Trophoblast cell (in vitro differentiated cells and primary cell): ENCODE measurements at regions not wholly inside any gene's neighbourhood (a gene's known extent, or its start where the extent isn't known, plus 50 kb on each side); places are given as distances from the start of the nearest gene placed in this dataset.

ENCODE experiments used
- DNase-seq, 2 donors: peaks; one replicate each; pipeline ENCODE4 v3.0.0-alpha.2; 2016
- H2AFZ ChIP-seq: 2 replicates; pipeline ENCODE4 v1.6.1; 2013; ENCODE audit warnings: low read length, moderate library complexity, mild to moderate bottlenecking; ENCODE audit not compliant: insufficient read depth, poor library complexity
- H2AK5ac ChIP-seq: 2 replicates; pipeline ENCODE4 v1.6.1; 2013; ENCODE audit warnings: mild to moderate bottlenecking, low read length
- H2BK120ac ChIP-seq: 2 replicates; pipeline ENCODE4 v1.6.1; 2013; ENCODE audit warnings: low read length, mild to moderate bottlenecking, moderate library complexity; ENCODE audit not compliant: insufficient read depth, poor library complexity
- H2BK12ac ChIP-seq: 2 replicates; pipeline ENCODE4 v1.6.1; 2013; ENCODE audit warnings: mild to moderate bottlenecking, low read length, moderate library complexity
- H2BK5ac ChIP-seq: 2 replicates; pipeline ENCODE4 v1.6.1; 2013; ENCODE audit warnings: low read length, low read depth, moderate library complexity, mild to moderate bottlenecking; ENCODE audit not compliant: poor library complexity
- H3K14ac ChIP-seq: 2 replicates; pipeline ENCODE4 v1.6.1; 2013; ENCODE audit warnings: mild to moderate bottlenecking, low read length
- H3K18ac ChIP-seq: 2 replicates; pipeline ENCODE4 v1.6.1; 2013; ENCODE audit warnings: mild to moderate bottlenecking, low read length
- H3K23ac ChIP-seq: 2 replicates; pipeline ENCODE4 v1.6.1; 2013; ENCODE audit warnings: low read length
- H3K27ac ChIP-seq: 2 replicates; pipeline ENCODE4 v1.5.1; 2013; ENCODE audit warnings: low read depth, mild to moderate bottlenecking, inconsistent platforms, low read length, moderate library complexity
- H3K27me3 ChIP-seq: 2 replicates; pipeline ENCODE4 v1.6.1; 2013; ENCODE audit warnings: inconsistent platforms, mild to moderate bottlenecking, low read length, moderate library complexity; ENCODE audit not compliant: insufficient read depth
- H3K36me3 ChIP-seq, 2 experiments: 1 replicate in 1 of 2; 2 replicates in 1 of 2; pipeline ENCODE4 v1.6.1; 2013; ENCODE audit warnings: low read length in 2 of 2, mild to moderate bottlenecking in 2 of 2, moderate library complexity in 1 of 2; ENCODE audit not compliant: insufficient read depth in 2 of 2, control insufficient read depth in 1 of 2
- H3K4ac ChIP-seq: 2 replicates; pipeline ENCODE4 v1.6.1; 2013; ENCODE audit warnings: low read depth, mild to moderate bottlenecking, low read length, moderate library complexity
- H3K4me1 ChIP-seq, 2 experiments: 1 replicate in 1 of 2; 2 replicates in 1 of 2; pipeline ENCODE4 v1.6.1; 2013; ENCODE audit warnings: low read length in 2 of 2, mild to moderate bottlenecking in 2 of 2, moderate library complexity in 1 of 2; ENCODE audit not compliant: insufficient read depth in 2 of 2, control insufficient read depth in 1 of 2
- H3K4me2 ChIP-seq: 2 replicates; pipeline ENCODE4 v1.6.1; 2013; ENCODE audit warnings: inconsistent platforms, mild to moderate bottlenecking, low read length, moderate library complexity
- H3K4me3 ChIP-seq: 2 replicates; pipeline ENCODE4 v1.5.1; 2013; ENCODE audit warnings: mild to moderate bottlenecking, low read depth, low read length, inconsistent platforms
- H3K79me1 ChIP-seq: one replicate; pipeline ENCODE4 v1.6.1; 2013; ENCODE audit warnings: low read length
- H3K79me2 ChIP-seq: 2 replicates; pipeline ENCODE4 v1.6.1; 2013; ENCODE audit warnings: low read length, mild to moderate bottlenecking; ENCODE audit not compliant: control insufficient read depth, insufficient read depth, poor library complexity
- H3K9ac ChIP-seq: 2 replicates; pipeline ENCODE4 v1.6.1; 2013; ENCODE audit warnings: mild to moderate bottlenecking, low read length
- H3K9me3 ChIP-seq: 2 replicates; pipeline ENCODE4 v1.6.1; 2013; ENCODE audit warnings: low read depth, mild to moderate bottlenecking, control low read depth, inconsistent platforms, low read length; ENCODE audit not compliant: insufficient read depth
- H4K12ac ChIP-seq: 2 replicates; pipeline ENCODE4 v1.6.1; 2013; ENCODE audit warnings: low read depth, mild to moderate bottlenecking, low read length, moderate library complexity
- H4K8ac ChIP-seq: 2 replicates; pipeline ENCODE4 v1.6.1; 2013; ENCODE audit warnings: low read depth, mild to moderate bottlenecking, low read length, moderate library complexity
- H4K91ac ChIP-seq: one replicate; pipeline ENCODE4 v1.6.1; 2013; ENCODE audit warnings: low read depth, mild to moderate bottlenecking, low read length, moderate library complexity
- whole genome bisulfite sequencing: extraction: QIAGEN DNeasy Blood & Tissue Kit; methylation state at CpG from one replicate; pipeline ENCODE4 v1.1.7; 2013; ENCODE audit warnings: missing lambda C conversion rate; ENCODE audit not compliant: insufficient read length, insufficient coverage; ENCODE audit errors: extremely low coverage; 5-methylcytosine and 5-hydroxymethylcytosine counted together

DNA sequence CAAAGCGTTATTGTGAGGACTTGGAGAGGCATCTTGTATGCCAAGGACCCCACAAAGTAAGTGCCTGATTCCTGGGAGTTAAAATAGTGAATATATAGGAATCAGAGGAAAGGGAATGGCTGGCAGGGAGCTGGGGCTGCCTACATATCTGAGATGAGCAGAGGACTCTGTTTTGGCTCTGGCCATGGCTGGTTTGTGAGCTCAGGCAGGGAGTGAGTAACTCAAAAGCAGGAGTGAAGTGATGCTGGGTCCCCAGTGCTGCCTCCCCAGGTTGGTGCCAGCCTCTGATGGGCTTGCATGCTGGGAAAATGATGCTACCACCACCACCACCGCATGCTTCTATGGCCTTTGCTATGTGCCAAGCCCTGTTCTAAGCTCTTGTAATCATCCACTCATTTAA is 246.0 kb upstream of the MVB12B start:
- Histone ChIP-seq H4K8ac (no peak overlapping the region), H3K18ac (no peak overlapping the region), H2AFZ (no peak overlapping the region), H4K91ac (no peak overlapping the region), H3K9me3 (peaks cover 5% of the 10 kb centered on the region), H3K4me1 (no peaks in the 10 kb centered on the region), H3K23ac (no peak overlapping the region), H3K4ac (no peak overlapping the region), H3K9ac (no peak overlapping the region), H3K27me3 (no peaks in the 10 kb centered on the region), H3K79me1 (no peaks in the 10 kb centered on the region), H2BK12ac (no peak overlapping the region), H3K4me2 (no peak overlapping the region), H3K36me3 (no peaks in the 10 kb centered on the region), H4K12ac (no peak overlapping the region), H2BK5ac (no peak overlapping the region), H3K14ac (no peak overlapping the region), H3K4me3 (no peak overlapping the region), H2AK5ac (no peak overlapping the region), H3K27ac (no peak overlapping the region), H3K79me2 (no peaks in the 10 kb centered on the region), H2BK120ac (no peak overlapping the region)
- no CpG with 5 or more reads among the region's 2 CpGs for WGBS
- DNase-seq = no peak

DNA sequence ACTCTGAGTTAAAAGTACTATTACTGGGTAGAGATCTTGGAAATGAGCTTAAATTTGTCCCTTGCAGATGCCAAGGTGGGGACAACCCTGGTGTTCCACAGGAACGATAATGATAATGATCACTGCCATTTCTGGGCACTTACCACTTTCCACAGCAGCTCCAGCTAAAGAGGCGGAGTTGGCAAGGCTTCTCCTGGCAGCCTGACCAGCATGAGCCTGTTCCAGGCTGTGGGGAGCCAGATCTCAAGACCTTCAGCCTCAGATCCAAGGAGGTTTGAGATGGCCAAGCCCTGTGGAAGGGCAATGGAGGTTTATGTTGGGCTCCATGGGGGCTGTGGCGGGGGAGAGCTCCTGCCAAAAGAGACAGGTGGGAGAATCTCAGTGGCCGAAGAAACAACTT is 244.9 kb upstream of the MVB12B start:
- H2BK5ac ChIP-seq = no peak overlapping the region
- no peaks in the 10 kb centered on the region for H3K4me1 ChIP-seq
- H2AFZ ChIP-seq = no peak overlapping the region
- H3K23ac ChIP-seq = no peak overlapping the region
- H3K27me3 ChIP-seq = no peaks in the 10 kb centered on the region
- H2BK120ac ChIP-seq = no peak overlapping the region
- H3K9ac ChIP-seq = no peak overlapping the region
- no peak overlapping the region for H4K12ac ChIP-seq
- peaks cover 5% of the 10 kb centered on the region for H3K9me3 ChIP-seq
- H3K27ac ChIP-seq = no peak overlapping the region
- no peak overlapping the region for H2BK12ac ChIP-seq
- no peak overlapping the region for H2AK5ac ChIP-seq
- no peaks in the 10 kb centered on the region for H3K79me1 ChIP-seq
- no peak overlapping the region for H4K91ac ChIP-seq
- H3K36me3 ChIP-seq = no peaks in the 10 kb centered on the region
- H3K79me2 ChIP-seq = no peaks in the 10 kb centered on the region
- H3K14ac ChIP-seq = no peak overlapping the region
- DNase-seq = no peak
- H3K18ac ChIP-seq = no peak overlapping the region
- H3K4me3 ChIP-seq = no peak overlapping the region
- no CpG with 5 or more reads among the region's 4 CpGs for WGBS
- no peak overlapping the region for H3K4me2 ChIP-seq
- H4K8ac ChIP-seq = no peak overlapping the region
- H3K4ac ChIP-seq = no peak overlapping the region

DNA sequence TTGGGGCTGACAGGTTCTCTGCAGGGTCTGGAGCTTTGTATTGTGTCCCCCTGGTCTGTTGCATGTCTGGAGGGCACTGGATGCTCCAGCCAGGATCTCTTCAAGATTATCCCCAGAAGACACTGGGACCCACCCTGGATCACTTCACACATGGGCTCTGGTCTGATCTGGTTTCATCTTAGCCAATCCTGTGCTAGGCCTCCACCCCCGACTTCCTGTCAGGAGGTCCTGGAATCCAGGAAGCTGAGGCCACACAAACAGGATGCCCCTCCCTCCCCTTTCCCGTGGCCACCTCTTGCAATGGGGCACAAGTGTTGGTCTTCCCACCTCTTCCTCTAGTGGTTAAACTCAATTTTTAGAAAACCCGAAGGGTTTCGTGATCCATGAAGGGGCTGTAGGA is 242.6 kb upstream of the MVB12B start:
- DNase-seq = no peak
- Histone ChIP-seq H2AK5ac (no peak overlapping the region), H2AFZ (no peak overlapping the region), H3K9ac (no peak overlapping the region), H3K23ac (no peak overlapping the region), H3K4ac (no peak overlapping the region), H3K27me3 (no peaks in the 10 kb centered on the region), H3K14ac (no peak overlapping the region), H3K4me2 (no peak overlapping the region), H3K4me3 (no peak overlapping the region), H3K18ac (no peak overlapping the region), H4K12ac (no peak overlapping the region), H3K9me3 (peaks cover 5% of the 10 kb centered on the region), H2BK5ac (no peak overlapping the region), H4K91ac (no peak overlapping the region), H3K36me3 (no peaks in the 10 kb centered on the region), H3K27ac (no peak overlapping the region), H2BK12ac (no peak overlapping the region), H2BK120ac (no peak overlapping the region), H3K79me2 (no peaks in the 10 kb centered on the region), H3K79me1 (no peaks in the 10 kb centered on the region), H4K8ac (no peak overlapping the region), H3K4me1 (no peaks in the 10 kb centered on the region)
- WGBS = no CpG with 5 or more reads among the region's 4 CpGs

DNA sequence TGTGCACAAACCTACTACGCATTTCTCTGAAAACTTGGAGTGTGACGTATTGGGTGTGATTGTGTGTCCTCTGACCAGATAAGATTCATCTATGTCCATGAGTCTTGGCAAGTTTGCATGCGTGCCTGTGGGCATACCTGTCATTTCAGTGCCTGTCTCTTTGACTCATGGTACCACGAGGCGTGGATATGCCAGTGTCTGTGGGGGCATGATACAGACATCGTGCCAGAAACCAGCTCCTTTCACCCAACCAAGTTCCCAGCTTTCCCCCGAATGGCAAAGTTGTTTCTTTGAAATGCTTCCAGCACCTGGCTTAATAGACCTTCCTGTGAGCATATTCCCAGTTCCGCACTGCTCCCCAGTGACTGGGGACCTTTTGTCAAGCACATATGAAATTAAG is 241.9 kb upstream of the MVB12B start:
- H2BK5ac ChIP-seq = no peak overlapping the region

More for the DNA sequence above, 241.9 kb upstream of the MVB12B start:
- H3K27me3 ChIP-seq = no peaks in the 10 kb centered on the region
- H4K12ac ChIP-seq = no peak overlapping the region
- H3K4ac ChIP-seq = no peak overlapping the region
- H2BK120ac ChIP-seq = no peak overlapping the region
- no peak overlapping the region for H3K4me2 ChIP-seq
- peaks cover 5% of the 10 kb centered on the region for H3K9me3 ChIP-seq
- H2BK12ac ChIP-seq = no peak overlapping the region
- H3K36me3 ChIP-seq = no peaks in the 10 kb centered on the region
- DNase-seq = no peak
- H3K9ac ChIP-seq = no peak overlapping the region
- no peak overlapping the region for H2AK5ac ChIP-seq
- no peak overlapping the region for H3K23ac ChIP-seq
- H3K4me3 ChIP-seq = no peak overlapping the region
- no peaks in the 10 kb centered on the region for H3K4me1 ChIP-seq
- no peak overlapping the region for H4K8ac ChIP-seq
- no peak overlapping the region for H4K91ac ChIP-seq
- no peak overlapping the region for H3K14ac ChIP-seq
- H3K79me1 ChIP-seq = no peaks in the 10 kb centered on the region
- H3K27ac ChIP-seq = no peak overlapping the region
- no CpG with 5 or more reads among the region's 8 CpGs for WGBS
- H3K79me2 ChIP-seq = no peaks in the 10 kb centered on the region
- no peak overlapping the region for H2AFZ ChIP-seq
- no peak overlapping the region for H3K18ac ChIP-seq
